Amniotic stem cell (primary cell): ENCODE measurements at regions not wholly inside any gene's neighbourhood (a gene's known extent, or its start where the extent isn't known, plus 50 kb on each side); places are given as distances from the start of the nearest gene placed in this dataset.
"Not testable (repeated sequence)": the region's sequence is repeated elsewhere in the genome, so short reads cannot be mapped to it uniquely, and the experiment has no call there.

Source experiments
- DNase-seq: peaks from one replicate; lab custom pipeline; 2025; lab: John Stamatoyannopoulos, UW

- DNase-seq, result no peak
These were observed 101.9 kb upstream of the EFNA5 start for GRCh38 chr5:107772418-107773310.

- DNase-seq, result no peak
These were observed 101.2 kb upstream of the EFNA5 start for GRCh38 chr5:107771926-107772325.

- no peak for DNase-seq
These were observed 99.3 kb upstream of the EFNA5 start for GRCh38 chr5:107770051-107770450.

GRCh38 chr5:107769519-107769918 is 98.8 kb upstream of the EFNA5 start:
- DNase-seq, result no peak

- DNase-seq, result no peak
These were observed 96.2 kb upstream of the EFNA5 start for GRCh38 chr5:107766972-107767371.

GRCh38 chr5:107766439-107766838 is 95.7 kb upstream of the EFNA5 start:
- DNase-seq, result no peak

- DNase-seq, result no peak
These were observed 95.0 kb upstream of the EFNA5 start for GRCh38 chr5:107765805-107766063.

GRCh38 chr5:107764976-107765804 is 94.5 kb upstream of the EFNA5 start:
- DNase-seq, result no peak

GRCh38 chr5:107764282-107764681 is 93.5 kb upstream of the EFNA5 start:
- DNase-seq, result no peak

- no peak for DNase-seq
These were observed 82.7 kb upstream of the EFNA5 start for GRCh38 chr5:107753427-107753826.

GRCh38 chr5:107744418-107745330 is 73.9 kb upstream of the EFNA5 start:
- DNase-seq, result no peak

GRCh38 chr5:107743373-107744000 is 72.8 kb upstream of the EFNA5 start:
- peak; percentile 58 for DNase-seq

- DNase-seq, result no peak
These were observed 68.9 kb upstream of the EFNA5 start for GRCh38 chr5:107739661-107740060.

- no peak for DNase-seq
These were observed 65.9 kb upstream of the EFNA5 start for GRCh38 chr5:107736638-107737037.

- DNase-seq, result not testable (repeated sequence)
These were observed 65.4 kb upstream of the EFNA5 start for GRCh38 chr5:107736089-107736488.

- DNase-seq, result no peak
These were observed 64.8 kb upstream of the EFNA5 start for GRCh38 chr5:107735558-107735957.

- DNase-seq, result no peak
These were observed 56.2 kb upstream of the EFNA5 start for GRCh38 chr5:107726896-107727295.

- DNase-seq, result no peak
These were observed 53.9 kb upstream of the EFNA5 start for GRCh38 chr5:107724642-107725041.

- not testable (repeated sequence) for DNase-seq
These were observed 50.5 kb upstream of the EFNA5 start for GRCh38 chr5:107721241-107721640.
